ENCODE measurements at regions not wholly inside any gene's neighbourhood (a gene's known extent, or its start where the extent isn't known, plus 50 kb on each side); places are given as distances from the start of the nearest gene placed in this dataset.

DNA sequence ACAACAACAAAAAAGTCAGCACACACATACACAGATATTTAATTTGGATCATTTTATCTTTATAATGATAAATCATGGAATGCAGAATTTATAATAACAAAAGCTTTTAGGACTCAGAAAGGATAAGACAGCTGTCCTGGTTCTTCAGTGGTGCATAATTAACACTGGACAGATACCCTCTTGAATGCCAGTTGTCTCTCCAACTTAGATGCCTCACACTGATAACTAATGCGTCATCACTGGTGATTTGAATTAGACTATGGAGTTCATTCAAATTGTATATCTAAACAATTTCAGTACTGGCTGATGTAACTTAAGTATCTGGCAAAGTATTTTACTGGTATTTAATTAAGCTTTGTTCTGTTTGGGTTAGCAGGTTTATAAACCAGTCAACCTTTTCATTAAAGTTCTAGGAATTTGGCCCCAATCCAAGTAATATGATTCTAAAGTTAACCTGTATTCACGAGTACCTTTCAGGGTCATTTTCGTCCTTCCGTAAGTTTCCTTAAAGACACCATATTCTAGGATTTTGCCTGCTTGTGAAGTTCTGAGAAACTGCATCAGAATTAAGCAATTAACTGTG is 1199.5 kb upstream of the TMPRSS15 start:
- H3K4me3 ChIP-seq (ENCODE audit: low read depth, low read length) = no peak overlapping the region
- TF ChIP-seq, protein P1, sequence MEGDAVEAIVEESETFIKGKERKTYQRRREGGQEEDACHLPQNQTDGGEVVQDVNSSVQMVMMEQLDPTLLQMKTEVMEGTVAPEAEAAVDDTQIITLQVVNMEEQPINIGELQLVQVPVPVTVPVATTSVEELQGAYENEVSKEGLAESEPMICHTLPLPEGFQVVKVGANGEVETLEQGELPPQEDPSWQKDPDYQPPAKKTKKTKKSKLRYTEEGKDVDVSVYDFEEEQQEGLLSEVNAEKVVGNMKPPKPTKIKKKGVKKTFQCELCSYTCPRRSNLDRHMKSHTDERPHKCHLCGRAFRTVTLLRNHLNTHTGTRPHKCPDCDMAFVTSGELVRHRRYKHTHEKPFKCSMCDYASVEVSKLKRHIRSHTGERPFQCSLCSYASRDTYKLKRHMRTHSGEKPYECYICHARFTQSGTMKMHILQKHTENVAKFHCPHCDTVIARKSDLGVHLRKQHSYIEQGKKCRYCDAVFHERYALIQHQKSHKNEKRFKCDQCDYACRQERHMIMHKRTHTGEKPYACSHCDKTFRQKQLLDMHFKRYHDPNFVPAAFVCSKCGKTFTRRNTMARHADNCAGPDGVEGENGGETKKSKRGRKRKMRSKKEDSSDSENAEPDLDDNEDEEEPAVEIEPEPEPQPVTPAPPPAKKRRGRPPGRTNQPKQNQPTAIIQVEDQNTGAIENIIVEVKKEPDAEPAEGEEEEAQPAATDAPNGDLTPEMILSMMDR (conservative IDR thresholded peaks at IDR 0.05; ENCODE audit: low read depth, low read length) = no peak
- no peak for DNase-seq (ENCODE audit: low read depth)

DNA sequence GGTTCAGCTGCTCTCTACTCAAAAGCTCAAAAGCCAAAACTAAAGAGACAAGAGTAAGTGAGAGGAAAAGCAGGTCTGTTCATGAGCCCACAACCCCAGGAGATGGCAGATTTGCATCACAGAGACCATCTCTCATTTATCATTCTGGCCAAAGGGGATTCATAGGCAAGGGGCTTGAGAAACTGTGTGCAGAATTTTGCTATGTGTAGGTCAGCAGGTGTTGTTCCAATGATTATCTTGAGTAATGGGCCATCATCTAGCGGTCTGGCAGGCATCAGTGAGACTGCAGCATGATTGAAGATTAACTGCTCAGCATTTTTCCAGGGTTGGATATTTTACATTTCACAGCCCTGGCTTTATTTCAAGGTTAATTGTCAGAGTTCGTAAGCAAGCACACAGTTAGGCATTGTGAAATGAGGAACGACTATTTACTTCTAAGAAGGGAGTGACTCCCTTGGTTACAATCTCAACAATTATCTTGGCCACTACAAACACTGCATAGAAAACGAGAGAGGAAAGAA is 1204.6 kb upstream of the TMPRSS15 start:
- no peak overlapping the region for H3K4me3 ChIP-seq (ENCODE audit: low read depth, low read length)
- TF ChIP-seq, protein P1 (conservative IDR thresholded peaks at IDR 0.05; ENCODE audit: low read depth, low read length) = peak; percentile 26
- peak; percentile 65 for DNase-seq (ENCODE audit: low read depth)

DNA sequence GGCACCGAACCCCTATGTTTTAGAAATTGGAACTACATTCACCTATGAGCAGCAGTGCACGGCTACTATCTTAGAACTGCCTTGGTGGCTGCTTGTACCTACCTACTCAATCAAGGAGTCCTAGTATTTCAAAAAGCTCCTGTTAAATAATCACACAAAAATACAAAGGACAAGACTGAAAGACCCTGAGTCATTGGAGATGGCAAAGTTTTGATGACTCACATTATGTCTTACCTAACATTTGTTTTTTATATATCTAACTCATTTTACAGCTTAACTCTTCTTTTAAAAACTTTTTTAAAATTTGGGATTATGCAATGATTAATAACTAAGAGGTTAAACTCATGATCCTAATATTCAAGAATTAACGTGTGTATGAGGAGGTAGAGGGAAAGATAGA is 1206.0 kb upstream of the TMPRSS15 start:
- H3K4me3 ChIP-seq (ENCODE audit: low read depth, low read length) = no peak overlapping the region
- TF ChIP-seq, protein P1 (conservative IDR thresholded peaks at IDR 0.05; ENCODE audit: low read depth, low read length) = no peak
- DNase-seq (ENCODE audit: low read depth) = peak; percentile 43

DNA sequence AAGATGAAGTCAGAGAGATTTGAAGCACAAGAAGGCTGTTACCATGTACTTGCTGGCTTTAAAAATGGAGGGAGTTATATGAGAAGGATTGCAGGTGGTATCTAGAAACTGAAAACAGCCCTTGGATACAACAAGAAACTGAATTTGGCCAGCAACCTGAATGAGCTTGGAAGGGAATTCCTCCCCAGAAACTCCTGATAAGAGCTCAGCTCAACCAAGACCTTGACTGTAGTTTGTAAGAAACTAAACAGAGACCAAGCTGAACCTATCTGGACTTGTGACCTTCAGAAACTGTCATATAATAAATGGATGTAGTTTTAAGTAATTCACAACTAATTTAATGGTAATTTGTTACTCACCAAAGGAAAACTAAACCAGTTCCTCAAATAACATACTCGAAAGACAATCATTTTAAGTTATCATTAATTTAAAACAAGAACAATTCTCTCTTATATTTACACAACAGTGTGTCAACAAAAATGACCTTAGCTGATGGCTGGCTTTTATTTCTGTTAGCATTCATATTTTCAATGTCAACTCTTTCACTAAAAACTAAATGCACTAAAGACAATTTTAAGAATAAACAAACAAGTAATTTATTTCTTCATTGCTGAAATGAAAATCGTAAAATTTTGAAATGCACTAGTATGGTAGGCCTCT is 1218.4 kb upstream of the TMPRSS15 start:
- no peak overlapping the region for H3K4me3 ChIP-seq (ENCODE audit: low read depth, low read length)
- TF ChIP-seq, protein P1 (conservative IDR thresholded peaks at IDR 0.05; ENCODE audit: low read depth, low read length) = no peak
- no peak for DNase-seq (ENCODE audit: low read depth)

DNA sequence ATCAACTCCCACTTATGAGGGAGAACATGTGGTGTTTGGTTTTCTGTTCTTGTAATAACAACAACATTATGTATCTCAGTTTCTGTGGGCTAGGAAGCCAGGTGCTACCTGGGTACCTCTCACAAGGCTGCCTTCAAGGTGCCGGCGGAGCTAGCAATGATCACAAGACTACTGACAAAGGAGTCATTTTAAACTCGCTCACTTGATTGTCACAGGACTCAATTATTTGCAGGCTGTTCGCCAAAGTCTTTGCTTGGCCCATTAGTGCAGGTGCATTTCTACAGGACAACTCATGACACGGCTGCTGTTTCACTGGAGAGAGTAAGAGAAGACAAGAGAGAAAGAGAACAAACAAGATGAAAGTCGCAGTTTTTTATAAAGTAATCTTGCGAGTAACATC is 1237.4 kb upstream of the TMPRSS15 start:
- H3K4me3 ChIP-seq (ENCODE audit: low read depth, low read length) = no peak overlapping the region
- DNase-seq (ENCODE audit: low read depth) = no peak
- TF ChIP-seq, protein P1 (conservative IDR thresholded peaks at IDR 0.05; ENCODE audit: low read depth, low read length) = no peak

DNA sequence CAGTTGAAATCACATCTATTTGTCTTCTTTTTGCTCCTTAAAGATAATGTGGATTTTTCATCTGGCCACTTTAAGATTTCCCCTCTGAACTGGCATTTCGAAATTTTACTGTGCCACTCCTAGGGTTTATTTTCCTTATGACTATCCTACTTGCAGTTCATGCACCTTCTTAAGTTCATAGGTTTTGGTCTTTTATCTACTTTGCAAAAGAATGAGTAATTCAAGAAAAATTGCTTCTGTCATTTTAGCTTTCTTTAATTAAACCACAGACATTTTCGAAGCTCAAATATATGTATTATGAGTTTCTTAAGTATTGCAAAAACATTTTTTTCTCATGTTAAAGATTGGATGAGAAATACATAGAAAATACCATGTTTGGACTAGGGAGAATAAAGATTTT is 1244.8 kb upstream of the TMPRSS15 start:
- peak; percentile 62 for DNase-seq (ENCODE audit: low read depth)
- TF ChIP-seq, protein P1 (conservative IDR thresholded peaks at IDR 0.05; ENCODE audit: low read depth, low read length) = no peak
- H3K4me3 ChIP-seq (ENCODE audit: low read depth, low read length) = no peak overlapping the region

DNA sequence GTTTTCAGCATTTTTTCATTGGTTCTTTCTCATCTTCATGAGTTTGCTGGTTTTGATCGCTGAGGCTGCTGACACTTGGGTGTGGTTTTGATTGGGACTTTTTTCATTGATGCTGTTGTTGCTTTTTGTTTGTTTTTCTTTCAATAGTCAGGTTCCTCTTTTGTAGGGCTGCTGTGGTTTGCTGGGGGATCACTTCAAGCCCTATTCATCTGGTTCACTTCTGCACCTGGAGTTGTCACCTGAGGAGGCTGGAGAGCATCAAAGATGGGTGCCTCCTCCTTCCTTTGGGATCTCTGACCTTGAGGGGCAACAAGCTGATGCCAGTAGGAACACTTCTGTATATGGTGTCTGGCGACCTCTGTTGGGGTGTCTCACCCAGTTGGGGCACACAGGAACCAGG is 1279.9 kb upstream of the TMPRSS15 start:
- TF ChIP-seq, protein P1 (conservative IDR thresholded peaks at IDR 0.05; ENCODE audit: low read depth, low read length) = no peak

More for the DNA sequence above, 1279.9 kb upstream of the TMPRSS15 start:
- no peak for DNase-seq (ENCODE audit: low read depth)
- no peak overlapping the region for H3K4me3 ChIP-seq (ENCODE audit: low read depth, low read length)
